22Rv1 (cell line): ENCODE measurements at regions not wholly inside any gene's neighbourhood (a gene's known extent, or its start where the extent isn't known, plus 50 kb on each side); places are given as distances from the start of the nearest gene placed in this dataset.

Source experiments
- H3K27ac ChIP-seq: fragments of 450-650 bp; 2 replicates; pipeline ENCODE4 v1.5.1; 2017
- ZFX ChIP-seq: fragments of 450-650 bp; IDR thresholded peaks from 2 replicates; pipeline ENCODE4 v1.6.1; 2017; ENCODE audit warnings: antibody characterized with exemption, borderline replicate concordance
- TF ChIP-seq, protein P1 (sequence below): fragments of 450-650 bp; IDR thresholded peaks from 2 replicates; pipeline ENCODE4 v1.5.1; 2017; ENCODE audit warnings: mild to moderate bottlenecking

DNA sequence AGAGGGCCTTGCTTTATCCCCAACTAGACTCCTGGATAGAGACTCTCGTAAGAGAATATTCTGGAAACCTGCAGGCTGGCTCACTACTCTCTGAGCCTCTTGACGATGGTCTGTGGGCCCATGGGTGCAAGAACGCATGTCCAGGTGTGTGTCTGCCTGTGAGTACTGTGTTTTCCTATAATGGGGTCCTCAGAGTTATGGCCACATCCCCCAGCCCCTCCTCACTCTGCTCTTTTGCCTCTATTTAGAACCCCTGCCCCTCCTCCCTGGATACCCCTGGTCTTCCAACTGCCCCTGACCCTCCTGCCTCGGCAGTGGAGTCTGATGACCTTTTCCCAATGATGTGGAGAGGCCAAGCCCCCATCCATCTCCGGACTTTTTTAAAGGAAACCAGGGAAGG lies 148.1 kb downstream of the ZFP36L2 start:
- H3K27ac ChIP-seq = no peak overlapping the region
- TF ChIP-seq, protein P1, sequence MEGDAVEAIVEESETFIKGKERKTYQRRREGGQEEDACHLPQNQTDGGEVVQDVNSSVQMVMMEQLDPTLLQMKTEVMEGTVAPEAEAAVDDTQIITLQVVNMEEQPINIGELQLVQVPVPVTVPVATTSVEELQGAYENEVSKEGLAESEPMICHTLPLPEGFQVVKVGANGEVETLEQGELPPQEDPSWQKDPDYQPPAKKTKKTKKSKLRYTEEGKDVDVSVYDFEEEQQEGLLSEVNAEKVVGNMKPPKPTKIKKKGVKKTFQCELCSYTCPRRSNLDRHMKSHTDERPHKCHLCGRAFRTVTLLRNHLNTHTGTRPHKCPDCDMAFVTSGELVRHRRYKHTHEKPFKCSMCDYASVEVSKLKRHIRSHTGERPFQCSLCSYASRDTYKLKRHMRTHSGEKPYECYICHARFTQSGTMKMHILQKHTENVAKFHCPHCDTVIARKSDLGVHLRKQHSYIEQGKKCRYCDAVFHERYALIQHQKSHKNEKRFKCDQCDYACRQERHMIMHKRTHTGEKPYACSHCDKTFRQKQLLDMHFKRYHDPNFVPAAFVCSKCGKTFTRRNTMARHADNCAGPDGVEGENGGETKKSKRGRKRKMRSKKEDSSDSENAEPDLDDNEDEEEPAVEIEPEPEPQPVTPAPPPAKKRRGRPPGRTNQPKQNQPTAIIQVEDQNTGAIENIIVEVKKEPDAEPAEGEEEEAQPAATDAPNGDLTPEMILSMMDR = no peak
- no peak for TF ChIP-seq ZFX

DNA sequence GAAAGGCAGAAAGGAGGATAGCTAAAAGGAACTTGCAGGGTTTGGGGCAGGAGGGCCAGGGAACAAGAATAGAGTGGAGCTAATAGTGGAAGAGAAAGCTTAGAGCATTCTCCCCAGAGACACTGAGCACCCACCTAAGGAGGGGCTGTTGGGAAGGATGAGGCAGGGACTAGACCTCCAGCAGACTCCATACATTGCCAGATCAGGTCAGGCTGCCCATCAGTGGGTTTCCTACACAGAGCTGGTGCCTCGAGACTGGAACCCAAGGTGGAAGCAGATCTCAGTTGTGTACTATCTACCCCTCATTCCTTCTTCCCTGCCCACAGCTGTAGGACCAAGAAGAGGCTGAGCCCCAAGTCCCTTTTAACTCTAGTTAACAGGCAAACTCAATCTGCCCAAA lies 148.5 kb downstream of the ZFP36L2 start:
- TF ChIP-seq, protein P1 = no peak
- TF ChIP-seq ZFX = no peak
- no peak overlapping the region for H3K27ac ChIP-seq

DNA sequence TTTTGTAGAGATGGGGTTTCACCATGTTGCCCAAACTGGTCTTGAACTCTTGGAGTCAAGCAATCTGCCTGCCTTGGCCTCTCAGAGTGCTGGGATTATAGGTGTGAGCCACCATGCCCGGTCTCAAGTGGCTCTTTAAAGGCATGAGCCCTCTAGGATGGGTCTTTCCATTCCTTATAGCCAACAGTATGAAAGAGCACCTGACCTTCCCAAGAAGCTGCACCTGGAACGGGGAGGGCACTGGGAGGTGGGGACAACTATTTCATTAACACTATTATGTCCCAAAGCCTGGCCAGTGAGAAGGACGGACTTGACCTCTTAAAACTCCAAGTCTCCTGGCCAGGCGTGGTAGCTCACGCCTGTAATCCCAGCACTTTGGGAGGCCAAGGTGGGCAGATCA lies 149.7 kb downstream of the ZFP36L2 start:
- no peak overlapping the region for H3K27ac ChIP-seq
- TF ChIP-seq, protein P1 = no peak
- no peak for TF ChIP-seq ZFX

DNA sequence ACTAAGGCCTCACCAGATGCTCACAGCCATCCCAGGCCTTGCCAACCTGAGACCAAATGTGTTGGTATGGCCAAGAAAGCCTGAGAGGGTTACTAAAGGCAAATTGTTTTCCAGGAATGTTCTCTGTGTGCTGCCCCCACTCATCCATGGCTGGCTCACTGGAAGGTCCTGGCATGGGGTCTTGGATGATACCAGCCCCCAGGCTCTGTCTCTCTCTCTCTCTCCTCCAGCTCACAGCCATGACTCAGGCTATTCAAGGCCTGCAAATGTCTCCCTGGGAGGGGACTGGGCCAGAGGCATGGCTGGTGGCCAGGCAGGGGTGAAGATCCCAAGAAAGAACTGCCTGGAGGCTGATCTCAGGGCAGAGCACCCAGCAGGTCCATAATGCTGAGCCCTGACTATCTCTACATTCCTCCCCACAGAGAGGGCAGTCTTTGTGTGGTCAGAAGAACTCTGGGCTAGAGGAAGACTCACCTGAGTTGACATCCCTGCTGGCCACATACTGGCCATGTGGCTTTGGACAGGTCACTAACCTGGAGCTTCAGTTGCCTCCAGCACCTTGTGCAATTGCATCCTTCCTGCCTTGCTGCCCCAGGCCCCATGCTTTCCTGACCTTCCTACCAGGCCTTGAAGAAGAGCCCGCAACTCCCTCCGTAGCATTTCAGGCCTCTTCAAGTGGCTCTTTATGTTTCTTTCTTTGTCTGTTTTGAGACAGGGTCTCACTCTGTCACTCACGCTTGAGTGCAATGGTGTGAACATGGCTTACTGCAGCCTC lies 150.4 kb downstream of the ZFP36L2 start:
- no peak overlapping the region for H3K27ac ChIP-seq
- TF ChIP-seq ZFX = no peak
- TF ChIP-seq, protein P1 = no peak

DNA sequence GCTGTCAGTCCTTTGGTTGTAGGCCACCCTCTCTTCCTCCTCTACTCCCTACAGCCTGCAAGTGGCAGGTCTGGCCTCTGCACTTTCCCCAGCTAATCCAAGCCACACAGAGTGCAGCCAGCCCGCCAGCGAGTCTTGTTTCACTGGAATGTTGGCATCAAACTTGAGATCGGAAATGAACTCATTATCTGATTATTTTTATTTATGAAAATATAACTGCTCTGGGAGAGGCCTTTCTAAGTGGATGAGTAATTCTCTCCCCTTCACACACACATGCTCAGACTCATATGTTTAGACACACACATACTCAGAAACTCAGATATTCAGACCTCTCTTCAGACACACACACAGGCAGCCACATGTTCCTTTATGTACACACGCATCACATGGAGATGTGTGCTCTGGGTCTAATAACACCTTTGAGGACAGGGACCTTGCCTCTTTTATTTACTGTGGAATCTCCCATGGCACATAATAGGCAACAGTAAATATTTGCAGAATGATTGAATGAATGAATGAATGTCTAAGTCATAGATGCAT lies 151.3 kb downstream of the ZFP36L2 start:
- no peak overlapping the region for H3K27ac ChIP-seq
- TF ChIP-seq, protein P1 = no peak
- TF ChIP-seq ZFX = no peak

DNA sequence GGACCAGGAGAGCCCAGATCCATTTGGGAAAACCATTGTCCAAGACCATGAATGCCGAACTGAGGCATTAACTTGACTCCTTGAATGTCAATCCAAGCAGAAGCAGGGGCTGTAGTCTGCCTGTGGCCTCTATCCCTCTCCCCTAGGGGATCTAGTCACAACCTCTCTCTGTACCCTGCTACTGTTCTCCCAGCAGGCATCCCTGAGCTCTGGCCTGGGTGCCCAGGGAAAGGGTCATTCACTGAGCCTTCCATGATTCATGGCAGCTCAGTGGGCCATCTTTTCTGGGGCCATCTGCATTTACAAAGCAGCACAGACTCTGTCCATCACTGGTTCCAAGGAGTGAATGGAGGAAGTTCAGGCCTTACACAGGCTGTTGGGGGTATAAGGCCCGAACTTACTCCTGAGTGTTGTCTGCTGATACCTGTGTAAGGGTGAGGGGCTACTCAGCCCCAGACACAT lies 151.8 kb downstream of the ZFP36L2 start:
- TF ChIP-seq, protein P1 = no peak
- no peak overlapping the region for H3K27ac ChIP-seq

DNA sequence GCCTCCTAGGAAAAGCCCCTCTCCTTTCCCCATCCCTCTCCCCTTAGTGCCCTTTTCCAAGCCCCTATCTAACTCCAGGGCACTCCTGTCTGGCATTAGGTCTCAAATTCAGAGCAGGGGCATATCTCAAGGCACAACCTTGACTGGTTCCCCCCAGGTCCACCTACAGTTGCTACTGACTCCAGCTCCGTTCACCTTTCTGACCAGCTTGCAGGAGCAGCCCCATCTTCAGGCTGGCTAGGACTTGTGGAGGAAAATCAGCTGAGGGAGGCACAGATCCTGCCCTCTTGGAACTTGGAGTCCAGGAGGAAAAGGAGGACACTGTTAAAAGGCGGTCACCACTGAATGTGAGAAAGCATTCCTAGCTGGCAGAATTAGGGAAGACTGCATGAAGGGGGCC lies 152.4 kb downstream of the ZFP36L2 start:
- no peak overlapping the region for H3K27ac ChIP-seq
- TF ChIP-seq, protein P1 = no peak
- no peak for TF ChIP-seq ZFX
